Esophagus muscularis mucosa (tissue), 4 donors: ENCODE measurements at regions not wholly inside any gene's neighbourhood (a gene's known extent, or its start where the extent isn't known, plus 50 kb on each side); places are given as distances from the start of the nearest gene placed in this dataset.

Experiments
- DNase-seq: peaks from one replicate; pipeline ENCODE4 v3.0.0-alpha.2; 2017; ENCODE audit errors: extremely low spot score
- H3K27ac ChIP-seq, 4 donors: fragments of 200-600 bp; sonication (generic); replicated peaks in 1 of 4; 1 replicate in 3 of 4; 2 replicates in 1 of 4; pipeline ENCODE4 v1.5.1; 2016 to 2019; ENCODE audit warnings: mild to moderate bottlenecking in 1 of 4
- H3K27me3 ChIP-seq, 4 donors: fragments of 200-600 bp; sonication (generic); one replicate each; pipeline versions ENCODE4 v1.5.1 to v1.6.0; 2016 to 2019
- H3K36me3 ChIP-seq, 4 donors: fragments of 200-600 bp; sonication (generic); one replicate each; pipeline ENCODE4 v1.5.1; 2016 to 2019
- H3K4me1 ChIP-seq, 4 donors: fragments of 200-600 bp; sonication (generic); one replicate each; pipeline ENCODE4 v1.5.1; 2016 to 2019
- H3K4me3 ChIP-seq, 4 donors: fragments of 200-600 bp; sonication (generic); 1 replicate in 2 of 4; 2 replicates in 2 of 4; pipeline ENCODE4 v1.5.1; 2016 to 2019; ENCODE audit warnings: mild to moderate bottlenecking in 4 of 4, moderate library complexity in 1 of 4
- H3K9me3 ChIP-seq, 4 donors: fragments of 200-600 bp; sonication (generic); 1 replicate in 3 of 4; 2 replicates in 1 of 4; pipeline ENCODE4 v1.5.1; 2016 to 2019
- EP300 ChIP-seq: sonication (generic); formaldehyde crosslinking; IDR thresholded peaks from one replicate; pipeline ENCODE4 v1.6.1; 2017; ENCODE audit warnings: antibody characterized with exemption
- POLR2A ChIP-seq: fragments of 450-650 bp; IDR thresholded peaks from one replicate; pipeline ENCODE4 v1.6.1; 2017; ENCODE audit warnings: antibody characterized with exemption, moderate library complexity, mild to moderate bottlenecking, low read depth
- POLR2AphosphoS5 ChIP-seq, 2 donors: sonication (generic); formaldehyde crosslinking; IDR thresholded peaks; one replicate each; pipeline ENCODE4 v1.6.1; 2017; ENCODE audit warnings: antibody characterized with exemption in 2 of 2
- WGBS: methylation state at CpG from one replicate; pipeline ENCODE4 v1.1.5; 2018; 5-methylcytosine and 5-hydroxymethylcytosine counted together
- intact Hi-C: fragments of 100-400 bp; cut with DNase I; formaldehyde crosslinking; loops from one replicate; pipeline ENCODE4 v1.15.1; 2023
- TF ChIP-seq, protein P1 (sequence below), 3 experiments: fragments of 200-600 bp in 2 of 3; fragments of 450-650 bp in 1 of 3; sonication (generic) in 2 of 3; IDR thresholded peaks; one replicate each; pipeline ENCODE4 v1.5.1; 2017 to 2019; ENCODE audit warnings: antibody characterized with exemption in 3 of 3, mild to moderate bottlenecking in 2 of 3, moderate library complexity in 1 of 3

DNA sequence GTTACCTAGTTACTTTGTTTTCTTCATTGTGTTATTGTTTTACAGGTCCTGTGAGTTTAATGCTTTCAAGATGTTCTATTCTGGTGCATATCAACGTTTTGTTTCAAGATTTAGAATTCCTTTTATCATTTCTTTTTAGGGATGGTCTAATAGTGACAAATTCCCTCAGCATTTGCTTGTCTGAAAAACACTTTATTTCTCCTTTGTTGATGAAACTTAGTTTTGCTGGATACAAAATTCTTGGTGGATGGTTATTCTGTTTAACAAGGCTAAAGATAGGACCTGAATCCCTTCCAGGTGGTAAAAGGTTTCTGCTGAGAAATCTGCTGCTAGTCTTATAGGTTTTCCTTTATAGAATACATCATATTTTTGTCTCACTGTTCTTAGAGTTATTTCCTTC, 102.3 kb downstream of the RND3 start:
- DNase-seq = no peak
- WGBS = 61% methylated on average over 1 of the region's 1 CpG
- Histone ChIP-seq H3K27me3 (no peaks in the 10 kb centered on the region), H3K36me3 (no peaks in the 10 kb centered on the region), H3K27ac (no peak overlapping the region), H3K4me1 (no peaks in the 10 kb centered on the region), H3K9me3 (peaks cover 0 to 13% (median 8%) of the 10 kb centered on the region in 4 donors), H3K4me3 (no peak overlapping the region)
- no peak for TF ChIP-seq POLR2A
- TF ChIP-seq POLR2AphosphoS5 (IDR thresholded peaks at IDR 0.05) = no peak
- TF ChIP-seq EP300 = no peak
- TF ChIP-seq, protein P1, sequence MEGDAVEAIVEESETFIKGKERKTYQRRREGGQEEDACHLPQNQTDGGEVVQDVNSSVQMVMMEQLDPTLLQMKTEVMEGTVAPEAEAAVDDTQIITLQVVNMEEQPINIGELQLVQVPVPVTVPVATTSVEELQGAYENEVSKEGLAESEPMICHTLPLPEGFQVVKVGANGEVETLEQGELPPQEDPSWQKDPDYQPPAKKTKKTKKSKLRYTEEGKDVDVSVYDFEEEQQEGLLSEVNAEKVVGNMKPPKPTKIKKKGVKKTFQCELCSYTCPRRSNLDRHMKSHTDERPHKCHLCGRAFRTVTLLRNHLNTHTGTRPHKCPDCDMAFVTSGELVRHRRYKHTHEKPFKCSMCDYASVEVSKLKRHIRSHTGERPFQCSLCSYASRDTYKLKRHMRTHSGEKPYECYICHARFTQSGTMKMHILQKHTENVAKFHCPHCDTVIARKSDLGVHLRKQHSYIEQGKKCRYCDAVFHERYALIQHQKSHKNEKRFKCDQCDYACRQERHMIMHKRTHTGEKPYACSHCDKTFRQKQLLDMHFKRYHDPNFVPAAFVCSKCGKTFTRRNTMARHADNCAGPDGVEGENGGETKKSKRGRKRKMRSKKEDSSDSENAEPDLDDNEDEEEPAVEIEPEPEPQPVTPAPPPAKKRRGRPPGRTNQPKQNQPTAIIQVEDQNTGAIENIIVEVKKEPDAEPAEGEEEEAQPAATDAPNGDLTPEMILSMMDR (IDR thresholded peaks at IDR 0.05) = no peak
- intact Hi-C loops = no loop called here

DNA sequence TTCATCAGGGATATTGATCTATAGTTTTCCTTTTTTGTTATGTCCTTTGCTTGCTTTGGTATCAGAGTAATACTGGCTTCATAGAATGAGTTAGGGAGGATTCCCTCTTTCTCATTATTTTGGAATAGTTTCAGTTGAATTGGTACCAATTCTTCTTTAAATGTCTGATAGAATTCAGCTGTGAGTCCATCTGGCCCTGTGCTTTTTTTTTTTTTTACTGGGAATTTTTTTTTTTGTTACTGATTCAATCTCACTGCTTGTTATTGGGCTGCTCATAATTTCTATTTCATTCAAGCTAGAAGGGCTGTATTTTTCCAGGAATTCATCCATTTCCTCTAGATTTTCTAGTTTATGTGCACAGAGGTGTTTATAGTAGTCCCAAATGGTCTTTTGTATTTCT, 103.9 kb downstream of the RND3 start:
- no peaks in the 10 kb centered on the region for H3K27me3 ChIP-seq
- no peak for DNase-seq
- intact Hi-C loops = no loop called here
- H3K4me3 ChIP-seq = no peak overlapping the region
- no peak overlapping the region for H3K27ac ChIP-seq
- H3K4me1 ChIP-seq = no peaks in the 10 kb centered on the region
- no peaks in the 10 kb centered on the region for H3K36me3 ChIP-seq
- peaks cover 0 to 13% (median 8%) of the 10 kb centered on the region in 4 donors for H3K9me3 ChIP-seq
- TF ChIP-seq EP300 (no peak), POLR2A (no peak), POLR2AphosphoS5 (IDR thresholded peaks at IDR 0.05) (no peak)
- TF ChIP-seq, protein P1 (IDR thresholded peaks at IDR 0.05) = no peak

DNA sequence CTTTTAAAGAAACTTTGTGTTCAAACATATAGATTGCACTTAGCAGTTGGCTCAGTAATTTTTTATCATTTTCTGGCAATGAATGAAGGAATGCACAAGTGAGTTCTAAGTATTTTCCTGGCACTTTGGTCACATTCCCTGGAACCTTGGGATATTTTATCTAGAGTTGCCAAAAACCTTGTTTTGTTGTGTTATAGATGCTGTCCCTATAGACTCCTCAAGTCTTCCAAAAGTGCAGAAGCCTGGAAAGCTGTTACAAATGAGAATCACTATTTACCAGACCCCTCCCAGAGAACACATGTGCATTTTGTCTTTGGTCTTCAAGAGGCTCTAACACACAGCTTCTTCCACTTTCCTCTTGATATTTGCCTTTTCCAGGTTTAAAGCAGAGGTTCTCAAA, 108.3 kb downstream of the RND3 start:
- TF ChIP-seq POLR2A (no peak), EP300 (no peak), POLR2AphosphoS5 (IDR thresholded peaks at IDR 0.05) (no peak)
- TF ChIP-seq, protein P1 (IDR thresholded peaks at IDR 0.05) = no peak
- H3K36me3 ChIP-seq = no peaks in the 10 kb centered on the region

DNA sequence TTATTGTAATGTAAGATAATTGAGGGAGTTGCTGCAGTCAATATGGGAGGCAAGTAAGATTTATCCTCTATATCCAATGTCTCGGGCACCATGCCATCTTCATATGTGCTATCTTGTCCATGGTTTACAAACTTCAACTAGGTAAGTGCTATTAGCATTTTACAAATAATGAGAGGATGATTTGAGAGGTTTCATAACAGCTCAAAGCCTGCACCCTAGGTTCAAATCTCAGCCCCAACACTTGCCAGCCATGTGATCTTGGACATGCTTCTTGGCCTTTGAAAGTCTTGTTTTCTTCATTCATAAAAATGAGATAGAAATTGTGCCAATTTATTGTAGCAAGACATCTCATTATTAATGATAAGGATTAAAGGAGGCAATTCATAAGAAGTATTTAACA, 108.8 kb downstream of the RND3 start:
- Histone ChIP-seq H3K9me3 (peaks cover 0 to 5% (median 0%) of the 10 kb centered on the region in 4 donors), H3K4me1 (no peaks in the 10 kb centered on the region), H3K27ac (no peak overlapping the region), H3K4me3 (no peak overlapping the region), H3K27me3 (no peaks in the 10 kb centered on the region), H3K36me3 (no peaks in the 10 kb centered on the region)
- no peak for DNase-seq
- WGBS = 100% methylated on average over 1 of the region's 1 CpG
- intact Hi-C loops = no loop called here
- TF ChIP-seq, protein P1 (IDR thresholded peaks at IDR 0.05) = no peak
- TF ChIP-seq POLR2AphosphoS5 (IDR thresholded peaks at IDR 0.05) (no peak), EP300 (no peak), POLR2A (no peak)

More for the DNA sequence above, 108.3 kb downstream of the RND3 start:
- H3K27me3 ChIP-seq = no peaks in the 10 kb centered on the region
- no peak overlapping the region for H3K27ac ChIP-seq
- no peak overlapping the region for H3K4me3 ChIP-seq
- intact Hi-C loops = no loop called here
- DNase-seq = no peak
- peaks cover 0 to 5% (median 0%) of the 10 kb centered on the region in 4 donors for H3K9me3 ChIP-seq
- H3K4me1 ChIP-seq = no peaks in the 10 kb centered on the region

DNA sequence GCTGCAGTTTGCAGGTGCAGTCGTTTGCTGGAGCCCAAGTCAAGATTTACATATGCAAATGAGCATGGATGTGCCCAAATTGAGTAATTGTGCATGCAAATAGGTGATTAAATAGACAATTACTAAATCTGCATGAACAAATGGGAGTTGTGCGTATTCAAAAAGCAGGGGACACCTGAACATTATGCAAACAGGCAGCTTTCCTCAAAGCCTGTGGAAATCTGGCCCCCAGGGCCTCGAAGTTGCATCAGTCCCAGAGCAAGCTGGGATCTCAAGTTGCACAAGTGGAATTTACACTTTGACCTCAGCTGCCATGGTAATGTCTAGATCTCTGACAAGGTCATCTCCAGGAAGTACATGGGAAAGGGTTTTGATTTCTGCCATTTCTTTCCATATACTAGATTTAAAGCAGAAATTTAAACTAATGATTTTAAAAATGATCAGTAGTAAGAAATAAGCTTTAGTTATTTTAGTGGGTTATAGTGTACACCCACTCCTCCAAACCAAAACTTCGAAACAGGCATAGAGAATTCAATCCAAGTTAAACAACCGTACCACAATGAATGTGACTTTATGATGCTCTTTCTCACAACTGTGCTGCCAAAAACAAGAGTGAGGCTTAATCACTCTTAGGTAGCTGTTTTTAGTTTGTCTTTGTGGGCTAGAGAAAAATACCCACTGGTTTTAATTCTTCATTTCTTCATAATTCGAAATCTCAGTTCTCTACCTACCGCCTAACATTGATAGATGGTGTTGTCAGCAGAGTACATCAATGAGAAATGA, 110.7 kb downstream of the RND3 start:
- Histone ChIP-seq H3K4me1 (no peaks in the 10 kb centered on the region), H3K27ac (no peak overlapping the region), H3K9me3 (no peaks in the 10 kb centered on the region), H3K27me3 (no peaks in the 10 kb centered on the region), H3K4me3 (no peak overlapping the region), H3K36me3 (no peaks in the 10 kb centered on the region)
- intact Hi-C loops = no loop called here
- no peak for TF ChIP-seq POLR2A
- TF ChIP-seq, protein P1 (IDR thresholded peaks at IDR 0.05) = no peak
- no peak for TF ChIP-seq POLR2AphosphoS5 (IDR thresholded peaks at IDR 0.05)
- no peak for TF ChIP-seq EP300
- DNase-seq = no peak
- 84% methylated on average over 7 of the region's 7 CpGs for WGBS
